Caco-2 (cell line): ENCODE measurements at regions not wholly inside any gene's neighbourhood (a gene's known extent, or its start where the extent isn't known, plus 50 kb on each side); places are given as distances from the start of the nearest gene placed in this dataset.

Experiments
- BruUV-seq: library from RNA; stranded (reverse); fragments of 400-500 nt; replicated peaks from 2 replicates; lab custom pipeline; 2021; lab: Mats Ljungman, UMichigan
- CTCF ChIA-PET: fragments of 300-600 bp; sonication (Branson Sonifier 250); formaldehyde crosslinking; loops from one replicate; lab custom pipeline; 2022; ENCODE audit warnings: antibody characterized with exemption; lab: Charles Lee
- POLR2A ChIA-PET: fragments of 300-600 bp; sonication (Branson Sonifier 250); formaldehyde crosslinking; loops from one replicate; lab custom pipeline; 2022; ENCODE audit warnings: antibody characterized with exemption; lab: Charles Lee
- DNase-seq, 2 experiments: peaks; one replicate each; pipeline versions ENCODE4 v3.0.0 to v3.0.0-alpha.2; 2020 to 2022
- H3K27me3 ChIP-seq: replicated peaks from 2 replicates; pipeline ENCODE4 v1.6.0; 2011; ENCODE audit warnings: low read length; ENCODE audit not compliant: control insufficient read depth, insufficient read depth
- H3K36me3 ChIP-seq: 2 replicates; pipeline ENCODE4 v1.5.1; 2011; ENCODE audit warnings: low read length; ENCODE audit not compliant: control insufficient read depth, insufficient read depth
- H3K4me1 ChIP-seq: fragments of 250-450 bp; sonication (Bioruptor Pico); 2 replicates; pipeline ENCODE4 v1.5.1; 2020; ENCODE audit warnings: mild to moderate bottlenecking
- H3K4me3 ChIP-seq: 2 replicates; pipeline ENCODE4 v1.5.1; 2011; ENCODE audit warnings: low read depth, mild to moderate bottlenecking, control low read depth, low read length
- H3K9me3 ChIP-seq: fragments of 250-450 bp; sonication (Bioruptor Pico); 2 replicates; pipeline ENCODE4 v1.5.1; 2020; ENCODE audit warnings: mild to moderate bottlenecking, moderate library complexity
- H3K27ac Mint-ChIP-seq: one replicate; pipeline ENCODE4 v1.8.0; 2022; ENCODE audit warnings: mixed read lengths; ENCODE audit not compliant: unreplicated experiment
- H3K27me3 Mint-ChIP-seq: one replicate; pipeline ENCODE4 v1.8.0; 2022; ENCODE audit warnings: mixed read lengths; ENCODE audit not compliant: insufficient read depth, unreplicated experiment
- H3K36me3 Mint-ChIP-seq: one replicate; pipeline ENCODE4 v1.8.0; 2022; ENCODE audit warnings: mild to moderate bottlenecking, mixed read lengths; ENCODE audit not compliant: insufficient read depth, unreplicated experiment
- H3K4me1 Mint-ChIP-seq: one replicate; pipeline ENCODE4 v1.8.0; 2022; ENCODE audit warnings: low read depth, mixed read lengths; ENCODE audit not compliant: unreplicated experiment
- H3K4me3 Mint-ChIP-seq: one replicate; pipeline ENCODE4 v1.8.0; 2022; ENCODE audit warnings: mild to moderate bottlenecking, moderate library complexity, mixed read lengths; ENCODE audit not compliant: unreplicated experiment
- H3K9me3 Mint-ChIP-seq: one replicate; pipeline ENCODE4 v1.8.0; 2022; ENCODE audit warnings: mixed read lengths; ENCODE audit not compliant: unreplicated experiment
- CTCF ChIP-seq, 2 experiments: fragments of 200-600 bp in 1 of 2; IDR thresholded peaks; 1 replicate in 1 of 2; 2 replicates in 1 of 2; pipeline versions ENCODE4 v1.5.1 to v1.8.0; 2011 to 2022; ENCODE audit warnings: antibody characterized with exemption in 1 of 2, control low read depth in 1 of 2, inconsistent platforms in 1 of 2, low read depth in 1 of 2, low read length in 1 of 2, mild to moderate bottlenecking in 1 of 2, moderate library complexity in 1 of 2; ENCODE audit not compliant: insufficient read depth in 1 of 2, severe bottlenecking in 1 of 2, unreplicated experiment in 1 of 2
- intact Hi-C: fragments of 100-400 bp; cut with micrococcal nuclease; formaldehyde crosslinking; loops from one replicate; pipeline ENCODE4 v1.10.0; 2022; ENCODE audit not compliant: unreplicated experiment

GRCh38 chr22:47846206-47846605 is 1083.8 kb downstream of the TBC1D22A start:
- no peaks in the 10 kb centered on the region for H3K9me3 Mint-ChIP-seq
- no peaks in the 10 kb centered on the region for H3K27me3 ChIP-seq
- H3K4me3 ChIP-seq: no peak overlapping the region
- no peaks in the 10 kb centered on the region for H3K27me3 Mint-ChIP-seq
- no peak overlapping the region for H3K27ac Mint-ChIP-seq
- no peaks in the 10 kb centered on the region for H3K4me1 ChIP-seq
- H3K9me3 ChIP-seq: no peaks in the 10 kb centered on the region
- ChIA-PET CTCF (no interaction called here), POLR2A (no interaction called here)
- H3K36me3 ChIP-seq: no peaks in the 10 kb centered on the region
- H3K4me1 Mint-ChIP-seq: no peaks in the 10 kb centered on the region
- no peak for TF ChIP-seq CTCF (IDR thresholded peaks at IDR 0.05; ENCODE audit: insufficient read depth in 1 of 2, low read depth in 1 of 2, low read length in 1 of 2, severe bottlenecking in 1 of 2, unreplicated experiment in 1 of 2)
- H3K36me3 Mint-ChIP-seq: no peaks in the 10 kb centered on the region
- intact Hi-C loops: no loop called here
- BruUV-seq: no TSS peak
- no peak overlapping the region for H3K4me3 Mint-ChIP-seq
- no peak for DNase-seq

GRCh38 chr22:47842119-47842518 is 1079.7 kb downstream of the TBC1D22A start:
- no peaks in the 10 kb centered on the region for H3K27me3 ChIP-seq
- no peaks in the 10 kb centered on the region for H3K4me1 ChIP-seq
- Mint-ChIP-seq H3K4me3 (no peak overlapping the region), H3K27me3 (no peaks in the 10 kb centered on the region), H3K36me3 (no peaks in the 10 kb centered on the region), H3K9me3 (no peaks in the 10 kb centered on the region), H3K4me1 (no peaks in the 10 kb centered on the region), H3K27ac (no peak overlapping the region)
- H3K4me3 ChIP-seq: no peak overlapping the region
- CTCF ChIA-PET: no interaction called here
- intact Hi-C loops: no loop called here
- BruUV-seq: no TSS peak
- POLR2A ChIA-PET: no interaction called here
- H3K9me3 ChIP-seq: no peaks in the 10 kb centered on the region
- DNase-seq: no peak
- TF ChIP-seq CTCF (IDR thresholded peaks at IDR 0.05; ENCODE audit: insufficient read depth in 1 of 2, low read depth in 1 of 2, low read length in 1 of 2, severe bottlenecking in 1 of 2, unreplicated experiment in 1 of 2): no peak
- H3K36me3 ChIP-seq: no peaks in the 10 kb centered on the region

- Mint-ChIP-seq H3K9me3 (no peaks in the 10 kb centered on the region), H3K27me3 (no peaks in the 10 kb centered on the region), H3K27ac (no peak overlapping the region), H3K4me1 (no peaks in the 10 kb centered on the region), H3K4me3 (no peak overlapping the region), H3K36me3 (no peaks in the 10 kb centered on the region)
- ChIA-PET CTCF (no interaction called here), POLR2A (no interaction called here)
- Histone ChIP-seq H3K36me3 (no peaks in the 10 kb centered on the region), H3K4me3 (no peak overlapping the region), H3K27me3 (no peaks in the 10 kb centered on the region), H3K4me1 (no peaks in the 10 kb centered on the region), H3K9me3 (no peaks in the 10 kb centered on the region)
- intact Hi-C loops: no loop called here
- no peak for DNase-seq
- no peak for TF ChIP-seq CTCF (IDR thresholded peaks at IDR 0.05; ENCODE audit: insufficient read depth in 1 of 2, low read depth in 1 of 2, low read length in 1 of 2, severe bottlenecking in 1 of 2, unreplicated experiment in 1 of 2)
- BruUV-seq: no TSS peak
Measured at GRCh38 chr22:47841156-47841555, 1078.7 kb downstream of the TBC1D22A start.
